GM21515 (cell line): ENCODE measurements at regions not wholly inside any gene's neighbourhood (a gene's known extent, or its start where the extent isn't known, plus 50 kb on each side); places are given as distances from the start of the nearest gene placed in this dataset.

ENCODE experiments used
- ATAC-seq: cut with Tn5 transposase; IDR thresholded peaks from one replicate; pipeline ENCODE4 v1.9.1; 2021; ENCODE audit not compliant: unreplicated experiment

GRCh38 chr2:5751873-5752482 lies 59.8 kb downstream of the SOX11 start:
- ATAC-seq: no peak

GRCh38 chr2:5756272-5756671 lies 64.1 kb downstream of the SOX11 start:
- no peak for ATAC-seq

- ATAC-seq: no peak
Observed at GRCh38 chr2:5758346-5758745, 66.2 kb downstream of the SOX11 start.

GRCh38 chr2:5759949-5760348 lies 67.8 kb downstream of the SOX11 start:
- ATAC-seq: no peak

DNA sequence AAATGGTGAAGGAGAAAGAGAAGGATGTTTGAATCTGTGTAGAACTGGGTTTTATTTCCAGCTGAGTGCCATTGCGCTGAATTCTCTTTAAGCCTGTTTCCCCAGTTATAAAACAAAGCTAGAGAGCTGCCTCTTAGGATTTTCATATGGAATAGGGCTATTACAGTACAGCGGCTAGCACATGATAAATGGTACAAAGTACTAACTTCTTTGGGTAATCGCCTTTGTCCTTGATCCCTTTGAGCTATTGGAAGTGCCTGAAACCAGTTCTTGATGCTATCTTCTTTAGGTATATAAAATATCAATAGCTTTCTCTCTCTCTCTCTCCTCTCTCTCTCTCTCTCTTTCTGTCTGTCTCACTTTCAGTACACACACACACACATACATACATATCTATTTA lies 71.3 kb downstream of the SOX11 start:
- ATAC-seq: no peak

- ATAC-seq: no peak
Observed at GRCh38 chr2:5764041-5764440, 71.9 kb downstream of the SOX11 start.

DNA sequence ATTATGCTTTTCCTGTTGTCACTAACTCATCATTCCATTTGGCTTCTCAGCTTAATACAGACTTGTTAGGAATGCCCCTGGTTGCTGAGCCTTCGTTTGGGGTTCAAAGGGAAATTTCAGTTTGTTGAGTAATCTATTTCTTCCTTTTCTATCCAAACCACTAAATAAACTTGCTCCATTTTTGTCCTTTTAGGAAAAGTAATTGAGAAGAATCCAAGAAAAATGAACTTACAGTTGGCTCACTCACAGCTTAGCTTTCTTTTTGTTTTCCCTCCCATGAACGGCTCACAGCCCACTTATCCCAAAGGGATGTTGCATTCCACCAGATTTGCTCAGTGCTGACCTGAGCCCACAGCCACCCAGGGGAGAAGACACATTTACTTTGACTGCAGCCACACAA lies 73.9 kb downstream of the SOX11 start:
- ATAC-seq: no peak

GRCh38 chr2:5766561-5766960 lies 74.4 kb downstream of the SOX11 start:
- no peak for ATAC-seq

DNA sequence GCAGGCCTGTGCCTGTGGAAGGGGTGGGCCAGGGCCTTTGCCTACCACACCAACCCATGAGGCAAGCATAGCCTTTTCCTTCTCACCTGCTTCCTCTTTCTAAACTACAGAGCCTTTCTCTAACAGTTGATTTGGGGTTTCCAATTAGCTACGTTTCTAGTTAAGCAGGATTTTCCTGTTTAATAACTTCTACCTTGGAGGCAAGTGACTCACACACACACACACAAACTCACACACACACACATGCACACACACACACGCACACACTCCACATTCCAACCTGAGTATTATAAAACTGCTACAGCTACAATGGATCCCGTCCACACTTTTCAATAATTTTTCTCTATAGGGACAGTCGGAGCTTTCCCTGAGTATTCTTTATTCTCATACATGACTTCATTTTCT lies 84.9 kb downstream of the SOX11 start:
- no peak for ATAC-seq

- no peak for ATAC-seq
Observed at GRCh38 chr2:5781679-5782078, 89.5 kb downstream of the SOX11 start.

DNA sequence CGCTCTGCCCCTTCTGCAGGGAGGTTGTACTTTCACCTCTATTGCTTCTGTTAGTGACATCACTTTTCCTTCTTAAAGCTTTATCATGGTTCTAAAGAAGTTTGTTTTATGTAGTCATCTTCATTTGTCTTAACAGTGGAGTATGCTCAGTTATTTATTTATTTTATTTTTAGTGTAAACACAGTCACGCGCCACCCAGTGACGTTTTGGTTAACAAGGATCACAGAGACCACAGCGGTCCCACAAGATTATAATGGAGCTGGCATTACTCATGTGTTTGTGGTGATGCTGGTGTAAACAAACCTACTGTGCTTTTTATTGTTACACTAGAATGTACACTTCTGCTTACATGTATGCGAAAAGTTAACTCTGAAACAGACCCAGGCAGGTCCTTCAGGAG lies 89.9 kb downstream of the SOX11 start:
- ATAC-seq: no peak

GRCh38 chr2:5788447-5788846 lies 96.3 kb downstream of the SOX11 start:
- no peak for ATAC-seq

DNA sequence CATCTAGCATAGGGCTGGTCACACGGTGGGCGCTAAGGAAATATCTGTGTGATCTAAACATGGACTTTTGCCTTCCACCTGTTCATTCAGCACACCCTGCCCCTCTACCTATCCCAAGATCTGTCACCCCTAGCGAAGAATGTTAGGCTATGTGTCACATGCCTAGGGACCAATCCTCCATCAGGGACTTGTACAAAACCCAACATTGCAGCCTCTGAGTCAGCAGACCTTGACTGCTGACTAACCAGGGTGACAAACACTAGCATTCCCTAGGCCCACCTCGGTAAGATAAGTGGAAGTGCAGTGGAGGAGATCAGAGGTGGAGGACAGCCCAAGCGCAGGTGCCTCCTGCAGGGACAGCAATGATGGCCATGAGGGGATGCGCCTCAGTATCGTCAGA lies 99.2 kb downstream of the SOX11 start:
- no peak for ATAC-seq

DNA sequence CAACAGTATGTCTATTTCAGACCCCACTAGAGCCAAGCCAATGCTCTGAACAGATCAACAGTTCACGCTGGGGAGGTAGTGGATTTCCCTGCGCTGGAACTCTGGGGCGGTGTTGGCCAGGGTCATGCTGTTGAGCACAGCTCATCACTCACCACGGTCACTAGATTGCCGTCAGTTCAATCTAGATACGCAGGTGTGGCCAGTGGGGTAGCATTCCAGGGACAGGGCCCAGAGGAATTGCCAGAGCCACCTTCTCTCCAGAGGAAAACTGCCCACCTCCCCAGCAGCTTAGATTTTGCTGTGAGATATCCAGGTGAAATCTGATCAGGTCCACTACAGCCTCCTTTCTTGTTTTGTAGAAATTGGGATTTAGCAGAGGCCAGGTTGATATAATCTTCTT lies 101.8 kb downstream of the SOX11 start:
- no peak for ATAC-seq

DNA sequence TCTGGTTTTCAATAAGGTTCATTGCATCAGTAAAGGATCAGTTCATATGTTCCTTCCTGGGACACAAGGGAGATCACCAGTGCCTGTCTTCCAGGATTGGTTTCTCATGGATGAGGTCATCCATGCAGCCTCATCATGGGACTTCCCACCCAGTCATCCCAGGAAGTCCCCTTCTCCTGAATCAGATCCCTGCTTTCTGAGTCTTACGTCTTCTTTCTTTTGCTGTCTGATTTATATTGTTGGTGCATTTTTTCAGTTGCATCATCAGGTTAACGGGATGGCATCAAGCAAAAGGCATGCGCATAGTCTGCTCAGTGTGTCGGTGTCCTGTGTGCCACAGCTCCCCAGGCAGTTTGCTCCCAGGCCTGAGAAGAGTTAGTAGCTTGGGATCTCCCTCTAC lies 105.9 kb downstream of the SOX11 start:
- ATAC-seq: no peak

- ATAC-seq: no peak
Observed at GRCh38 chr2:5799348-5799747, 107.2 kb downstream of the SOX11 start.

DNA sequence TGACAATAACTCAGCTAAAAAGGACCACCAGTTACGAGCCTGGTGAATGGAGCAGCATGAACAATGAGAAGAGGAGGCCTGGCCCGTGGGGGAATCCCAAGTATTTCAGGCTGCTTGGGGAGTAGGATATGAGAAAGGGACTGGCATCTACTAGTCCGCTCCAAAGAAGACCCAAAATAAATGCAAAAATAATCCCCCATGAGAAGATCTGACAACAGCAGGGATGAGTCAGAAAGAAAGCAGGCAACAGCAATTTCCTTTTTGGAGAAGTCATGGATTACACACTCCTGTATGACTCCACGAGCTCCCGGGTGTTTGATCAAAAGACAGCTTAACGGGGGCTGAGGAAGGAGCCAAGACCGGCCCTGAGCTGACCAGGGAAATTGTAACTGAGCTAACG lies 111.4 kb downstream of the SOX11 start:
- ATAC-seq: no peak

DNA sequence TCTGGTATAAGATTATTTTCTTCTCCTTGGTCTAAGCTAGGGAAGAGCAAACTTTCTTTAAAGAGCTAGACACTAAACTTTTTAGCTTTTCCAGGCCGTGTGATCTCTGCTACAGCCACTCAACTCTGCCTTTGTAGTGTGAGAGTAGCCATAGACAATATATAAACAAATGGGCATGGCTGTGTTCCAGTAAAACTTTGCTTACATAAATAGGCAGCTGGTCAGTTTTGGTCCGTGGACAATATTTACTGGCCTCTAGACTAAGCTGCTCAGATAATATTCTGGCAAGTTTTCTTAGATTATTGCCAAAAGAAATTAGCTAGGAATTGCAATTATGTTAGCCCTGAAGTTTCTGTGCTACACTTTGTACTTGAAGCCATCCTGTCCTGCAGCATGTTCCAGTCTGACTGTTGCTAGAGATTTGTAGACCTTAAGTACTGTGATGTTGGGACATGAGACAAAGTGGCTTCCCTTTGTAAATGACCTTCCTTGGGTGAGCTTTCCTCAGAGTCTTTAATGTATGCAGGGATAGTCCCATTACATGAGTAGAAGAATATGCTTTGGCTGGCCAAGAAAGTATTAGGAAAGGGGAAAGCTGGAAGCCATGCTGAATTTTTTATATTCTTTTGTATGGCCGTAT lies 126.9 kb downstream of the SOX11 start:
- no peak for ATAC-seq

DNA sequence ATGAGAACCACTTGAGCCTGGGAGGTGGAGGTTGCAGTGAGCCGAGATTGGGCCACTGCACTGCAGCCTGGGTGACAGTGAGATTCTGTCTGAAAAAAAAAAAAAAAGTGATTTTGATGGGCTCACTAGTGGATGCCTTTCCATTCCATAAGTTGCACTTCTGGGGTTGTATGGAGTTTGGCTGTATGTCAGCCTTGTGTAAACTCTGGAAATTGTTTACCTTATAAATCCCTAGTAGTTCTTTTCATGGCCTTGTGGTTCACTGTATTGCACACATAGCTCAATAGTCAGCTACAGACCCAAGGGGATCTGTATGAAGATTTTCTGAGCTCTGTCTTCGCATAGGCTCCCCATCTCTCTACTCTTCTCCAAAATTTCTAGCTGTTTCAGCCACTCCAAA lies 131.9 kb downstream of the SOX11 start:
- no peak for ATAC-seq

DNA sequence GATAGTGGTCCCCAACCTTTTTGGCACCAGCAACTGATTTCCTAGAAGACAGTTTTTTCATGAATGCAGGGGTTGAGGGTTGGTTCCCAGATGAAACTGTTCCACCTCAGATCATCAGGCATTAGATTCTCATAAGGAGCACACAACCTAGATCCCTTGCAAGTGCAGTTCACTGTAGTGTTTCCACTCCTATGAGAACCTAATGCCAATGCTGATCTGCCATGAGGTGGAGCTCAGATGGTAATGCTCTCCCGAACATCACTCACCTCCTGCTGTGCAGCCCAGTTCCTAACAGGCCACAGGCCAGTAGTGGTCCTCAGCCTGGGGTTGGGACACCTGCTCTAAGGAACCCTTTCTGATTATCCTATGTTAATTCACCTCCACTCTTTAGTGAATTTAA lies 133.5 kb downstream of the SOX11 start:
- no peak for ATAC-seq

- ATAC-seq: no peak
Observed at GRCh38 chr2:5826979-5827655, 134.9 kb downstream of the SOX11 start.

GRCh38 chr2:5834501-5834900 lies 142.3 kb downstream of the SOX11 start:
- no peak for ATAC-seq

- no peak for ATAC-seq
Observed at GRCh38 chr2:5839550-5839949, 147.4 kb downstream of the SOX11 start.
